AG10803 (cell line): ENCODE measurements at regions not wholly inside any gene's neighbourhood (a gene's known extent, or its start where the extent isn't known, plus 50 kb on each side); places are given as distances from the start of the nearest gene placed in this dataset.

ENCODE experiments used
- DNase-seq: peaks from one replicate; pipeline ENCODE4 v3.0.0; 2010; ENCODE audit warnings: low read depth
- H3K4me3 ChIP-seq: 2 replicates; pipeline ENCODE4 v1.5.1; 2011; ENCODE audit warnings: mild to moderate bottlenecking, low read length, control low read depth
- CTCF ChIP-seq: conservative IDR thresholded peaks from 2 replicates; pipeline ENCODE4 v1.5.1; 2011; ENCODE audit warnings: mild to moderate bottlenecking, low read length, control low read depth, inconsistent platforms

GRCh38 chr4:65789341-65789740 is 119.1 kb upstream of the EPHA5 start:
- no peak for TF ChIP-seq CTCF
- no peak overlapping the region for H3K4me3 ChIP-seq
- DNase-seq, result no peak

GRCh38 chr4:65777270-65777669 is 107.0 kb upstream of the EPHA5 start:
- DNase-seq, result no peak
- H3K4me3 ChIP-seq, result no peak overlapping the region
- TF ChIP-seq CTCF, result no peak

- H3K4me3 ChIP-seq, result no peak overlapping the region
- DNase-seq, result no peak
- TF ChIP-seq CTCF, result no peak
Measured at GRCh38 chr4:65773636-65774035, 103.3 kb upstream of the EPHA5 start.

- TF ChIP-seq CTCF, result no peak
- no peak for DNase-seq
- no peak overlapping the region for H3K4me3 ChIP-seq
Measured at GRCh38 chr4:65747386-65747785, 77.1 kb upstream of the EPHA5 start.

- no peak for DNase-seq
- TF ChIP-seq CTCF, result no peak
- no peak overlapping the region for H3K4me3 ChIP-seq
Measured at GRCh38 chr4:65738134-65738533, 67.8 kb upstream of the EPHA5 start.

GRCh38 chr4:65737672-65738071 is 67.4 kb upstream of the EPHA5 start:
- no peak for DNase-seq
- TF ChIP-seq CTCF, result no peak
- H3K4me3 ChIP-seq, result no peak overlapping the region

- no peak for DNase-seq
- no peak for TF ChIP-seq CTCF
Measured at GRCh38 chr4:65724973-65725372, 54.7 kb upstream of the EPHA5 start.

More at GRCh38 chr4:65724973-65725372, 54.7 kb upstream of the EPHA5 start:
- no peak overlapping the region for H3K4me3 ChIP-seq
